Duodenal mucosa (tissue), 2 donors: ENCODE measurements at regions not wholly inside any gene's neighbourhood (a gene's known extent, or its start where the extent isn't known, plus 50 kb on each side); places are given as distances from the start of the nearest gene placed in this dataset.

Experiments
- H3K27ac ChIP-seq: one replicate; pipeline ENCODE4 v1.7.0; 2013; ENCODE audit warnings: low read depth, low read length
- H3K27me3 ChIP-seq, 2 donors: one replicate each; pipeline ENCODE4 v1.7.0; 2013; ENCODE audit warnings: low read length in 2 of 2, control low read depth in 1 of 2; ENCODE audit not compliant: insufficient read depth in 2 of 2, control insufficient read depth in 1 of 2
- H3K36me3 ChIP-seq, 2 donors: one replicate each; pipeline ENCODE4 v1.7.0; 2013; ENCODE audit warnings: low read length in 2 of 2, control low read depth in 1 of 2; ENCODE audit not compliant: insufficient read depth in 2 of 2, control insufficient read depth in 1 of 2
- H3K4me1 ChIP-seq, 2 donors: one replicate each; pipeline ENCODE4 v1.7.0; 2013; ENCODE audit warnings: low read length in 2 of 2, control low read depth in 1 of 2; ENCODE audit not compliant: insufficient read depth in 2 of 2, control insufficient read depth in 1 of 2
- H3K4me3 ChIP-seq, 2 donors: one replicate each; pipeline ENCODE4 v1.7.0; 2013; ENCODE audit warnings: low read length in 2 of 2, low read depth in 1 of 2
- H3K9ac ChIP-seq, 2 donors: one replicate each; pipeline ENCODE4 v1.7.0; 2013; ENCODE audit warnings: low read length in 2 of 2, low read depth in 1 of 2
- H3K9me3 ChIP-seq, 2 donors: one replicate each; pipeline ENCODE4 v1.7.0; 2013; ENCODE audit warnings: low read length in 2 of 2, control low read depth in 1 of 2; ENCODE audit not compliant: control insufficient read depth in 1 of 2

DNA sequence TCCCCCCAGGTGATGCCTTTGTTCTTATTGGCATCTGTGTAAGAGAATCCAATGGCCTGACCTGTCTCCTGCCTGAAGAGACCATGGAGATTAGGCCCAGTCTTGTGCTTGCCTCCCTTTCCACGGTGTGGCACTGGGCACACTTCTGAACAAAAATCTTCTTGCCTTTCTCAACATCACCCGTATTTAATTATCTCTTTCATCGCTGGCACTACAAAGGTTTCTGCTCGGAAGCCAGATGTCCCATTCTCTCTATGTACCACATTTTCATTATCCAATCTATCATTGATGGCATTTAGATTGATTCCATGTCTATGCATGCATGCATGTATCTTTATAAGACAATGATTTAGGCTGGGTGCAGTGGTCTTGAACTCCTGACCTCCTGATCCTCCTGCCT lies 74.3 kb downstream of the SLC25A15 start:
- Histone ChIP-seq H3K9me3 (no peaks in the 10 kb centered on the region), H3K27ac (no peak overlapping the region), H3K9ac (no peak overlapping the region), H3K27me3 (no peaks in the 10 kb centered on the region), H3K36me3 (no peaks in the 10 kb centered on the region), H3K4me1 (no peaks in the 10 kb centered on the region), H3K4me3 (no peak overlapping the region)

DNA sequence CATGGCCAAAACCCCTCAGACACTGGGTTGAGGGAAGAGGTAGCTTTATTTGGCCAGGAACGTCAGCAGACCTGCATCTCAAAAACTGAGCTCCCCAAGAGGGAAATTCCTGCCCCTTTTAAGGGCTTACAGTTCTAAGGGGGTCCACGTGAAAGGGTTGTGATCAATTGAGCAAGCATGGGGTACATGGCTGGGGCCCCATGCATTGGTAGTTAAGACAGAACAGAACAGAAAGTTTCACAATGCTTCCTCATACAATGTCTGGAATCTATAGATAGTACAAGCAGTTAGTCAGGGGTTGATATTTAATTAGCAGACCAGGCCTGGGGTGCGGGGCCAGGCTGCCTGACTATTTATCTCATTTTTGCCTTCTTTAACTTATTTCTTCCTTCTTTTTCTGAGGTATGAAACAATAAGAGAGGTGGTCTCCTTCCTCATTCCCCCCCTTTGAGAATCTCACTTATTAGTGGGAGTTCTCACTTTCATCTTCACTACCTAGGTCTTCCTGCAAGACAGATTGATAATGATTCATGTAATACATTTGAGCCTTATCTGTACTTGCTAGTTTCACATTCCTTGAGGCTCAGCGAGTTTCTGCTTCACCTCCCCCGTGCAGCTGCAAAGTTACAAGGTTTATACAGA lies 84.8 kb downstream of the SLC25A15 start:
- no peaks in the 10 kb centered on the region for H3K4me1 ChIP-seq
- peak overlapping the region in 1 of 2 donors; percentile 28 for H3K4me3 ChIP-seq
- no peak overlapping the region for H3K27ac ChIP-seq
- no peak overlapping the region for H3K9ac ChIP-seq
- peaks cover 51 to 63% of the 10 kb centered on the region in 2 donors for H3K9me3 ChIP-seq
- peaks cover 23 to 59% of the 10 kb centered on the region in 2 donors for H3K36me3 ChIP-seq
- no peaks in the 10 kb centered on the region for H3K27me3 ChIP-seq

DNA sequence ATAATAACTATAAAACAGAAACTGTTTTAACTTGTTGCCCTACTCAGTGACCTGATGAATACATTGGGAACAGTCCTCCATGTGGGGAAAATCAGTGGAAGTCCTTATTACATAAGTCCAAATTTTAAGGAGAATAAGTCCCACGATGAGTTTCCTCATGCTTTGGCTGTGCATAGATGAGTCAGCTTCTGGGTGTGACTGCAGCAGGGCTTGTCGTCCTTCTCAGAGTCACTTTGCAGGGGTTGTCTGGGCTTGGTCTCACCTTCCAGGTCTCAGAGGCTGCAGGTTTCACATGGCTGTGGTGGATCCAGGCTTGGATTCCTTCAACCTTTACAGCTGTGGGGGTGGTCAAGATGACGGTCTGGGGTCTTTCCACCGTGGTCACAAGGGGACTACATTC lies 85.6 kb downstream of the SLC25A15 start:
- H3K4me3 ChIP-seq, result peak overlapping the region in 1 of 2 donors; percentile 36
- H3K27me3 ChIP-seq, result no peaks in the 10 kb centered on the region
- H3K9me3 ChIP-seq, result peaks cover 54 to 63% of the 10 kb centered on the region in 2 donors
- peaks cover 23 to 65% of the 10 kb centered on the region in 2 donors for H3K36me3 ChIP-seq
- H3K4me1 ChIP-seq, result no peaks in the 10 kb centered on the region
- no peak overlapping the region for H3K9ac ChIP-seq
- no peak overlapping the region for H3K27ac ChIP-seq

DNA sequence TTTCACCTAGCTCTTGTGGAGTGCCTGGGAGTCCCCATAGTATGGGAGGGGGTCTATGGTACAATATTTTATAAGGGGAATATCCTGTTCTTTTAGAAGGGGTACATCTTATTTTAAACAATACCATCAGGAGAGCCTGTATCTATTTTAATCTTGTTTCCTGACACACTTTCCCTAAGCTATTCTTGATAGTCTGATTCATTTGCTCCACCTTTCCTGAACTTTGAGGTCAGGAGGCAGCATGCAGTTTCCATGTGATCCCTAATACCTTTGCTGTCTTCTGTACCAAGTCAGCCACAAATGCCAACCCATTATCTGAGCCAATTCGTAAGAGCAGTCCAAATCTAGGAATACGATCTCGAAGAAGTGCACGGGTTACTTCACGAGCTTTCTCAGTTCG lies 86.2 kb downstream of the SLC25A15 start:
- peak overlapping the region in 1 of 2 donors; percentile 36 for H3K4me3 ChIP-seq
- peaks cover 23 to 69% of the 10 kb centered on the region in 2 donors for H3K36me3 ChIP-seq
- peaks cover 58 to 66% of the 10 kb centered on the region in 2 donors for H3K9me3 ChIP-seq
- H3K4me1 ChIP-seq, result no peaks in the 10 kb centered on the region
- no peaks in the 10 kb centered on the region for H3K27me3 ChIP-seq
- H3K27ac ChIP-seq, result no peak overlapping the region
- H3K9ac ChIP-seq, result no peak overlapping the region

DNA sequence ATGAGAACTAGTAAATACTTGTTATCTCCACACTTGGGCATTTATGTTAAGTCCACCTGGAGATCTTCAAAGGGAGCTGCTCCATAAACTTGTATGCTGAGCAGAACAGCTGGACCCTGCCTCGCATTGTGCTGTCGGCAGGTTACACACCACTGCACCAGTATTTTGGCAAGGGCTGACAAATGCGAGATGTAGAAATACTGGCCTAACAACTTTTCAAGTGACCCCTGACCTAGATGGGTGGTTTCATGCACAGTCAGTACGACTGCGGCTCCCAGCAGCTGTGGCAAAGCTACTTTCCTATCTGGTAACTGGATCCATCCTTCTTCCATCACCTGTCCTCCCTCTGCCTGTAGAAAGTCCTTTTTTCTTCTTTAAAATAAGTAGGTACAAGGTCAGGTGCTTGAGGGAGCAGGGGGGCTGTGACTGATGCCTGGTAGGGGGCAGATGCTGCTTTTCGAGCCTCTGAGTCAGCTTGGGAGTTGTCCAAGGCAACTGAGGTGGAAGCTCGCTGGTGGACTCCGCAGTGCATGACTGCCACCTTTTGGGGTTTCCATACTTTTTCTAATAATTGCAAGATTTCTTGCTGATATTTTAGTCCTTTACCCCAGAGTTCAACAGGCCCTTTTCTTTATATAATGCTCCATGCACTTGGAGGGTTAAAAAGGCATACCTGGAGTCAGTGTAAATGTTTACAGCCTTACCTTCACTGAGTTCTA lies 86.8 kb downstream of the SLC25A15 start:
- no peak overlapping the region for H3K9ac ChIP-seq
- H3K4me3 ChIP-seq, result no peak overlapping the region
- H3K9me3 ChIP-seq, result peaks cover 59 to 66% of the 10 kb centered on the region in 2 donors
- H3K4me1 ChIP-seq, result no peaks in the 10 kb centered on the region
- H3K27ac ChIP-seq, result no peak overlapping the region
- no peaks in the 10 kb centered on the region for H3K27me3 ChIP-seq
- H3K36me3 ChIP-seq, result peaks cover 23 to 72% of the 10 kb centered on the region in 2 donors

DNA sequence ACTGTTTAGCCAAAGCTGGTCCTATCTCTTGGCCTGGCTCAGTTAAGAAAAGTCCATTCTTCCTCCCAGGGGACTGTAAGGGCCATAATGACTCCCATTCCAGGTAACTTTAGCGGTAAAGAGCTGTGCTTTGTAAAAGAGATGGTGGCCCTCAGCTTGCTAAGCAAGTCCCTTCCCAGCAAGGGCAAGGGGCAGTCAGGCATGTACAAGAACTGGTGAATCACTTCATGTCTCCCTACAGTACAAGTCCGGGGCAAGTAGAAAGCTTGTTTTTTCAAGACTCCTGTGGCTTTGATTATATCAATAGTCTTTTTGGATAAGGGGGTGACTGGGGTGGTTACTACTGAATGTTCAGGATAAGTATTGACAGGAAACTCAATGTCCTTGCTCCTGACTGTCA lies 88.9 kb downstream of the SLC25A15 start:
- no peak overlapping the region for H3K9ac ChIP-seq
- no peak overlapping the region for H3K27ac ChIP-seq
- no peaks in the 10 kb centered on the region for H3K27me3 ChIP-seq
- H3K4me1 ChIP-seq, result no peaks in the 10 kb centered on the region
- peaks cover 22 to 63% of the 10 kb centered on the region in 2 donors for H3K36me3 ChIP-seq
- peaks cover 46 to 50% of the 10 kb centered on the region in 2 donors for H3K9me3 ChIP-seq
- H3K4me3 ChIP-seq, result no peak overlapping the region

DNA sequence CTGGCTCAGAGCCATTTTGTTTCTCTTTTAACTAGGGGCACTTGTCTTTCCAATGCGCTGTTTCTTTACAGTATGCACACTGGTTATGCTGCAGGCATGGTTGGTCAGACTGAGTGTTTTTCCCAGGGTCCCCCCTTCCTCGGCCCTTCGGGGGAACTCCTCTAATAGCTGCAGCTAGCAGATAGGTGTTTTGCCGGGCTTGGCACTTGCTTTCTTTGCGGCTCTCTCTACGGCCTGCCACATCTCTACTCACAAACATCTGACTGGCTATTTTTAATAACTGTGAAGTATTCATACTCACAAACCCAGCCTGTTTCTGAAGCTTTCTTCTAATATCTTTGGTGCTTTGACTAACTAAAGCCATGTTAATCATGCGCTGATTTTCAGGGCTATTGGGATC lies 89.4 kb downstream of the SLC25A15 start:
- H3K4me3 ChIP-seq, result no peak overlapping the region
- peaks cover 41 to 45% of the 10 kb centered on the region in 2 donors for H3K9me3 ChIP-seq
- no peaks in the 10 kb centered on the region for H3K4me1 ChIP-seq
- H3K36me3 ChIP-seq, result peaks cover 17 to 62% of the 10 kb centered on the region in 2 donors
- H3K27me3 ChIP-seq, result no peaks in the 10 kb centered on the region
- H3K9ac ChIP-seq, result no peak overlapping the region
- no peak overlapping the region for H3K27ac ChIP-seq
